K562 (cell line): ENCODE measurements at regions not wholly inside any gene's neighbourhood (a gene's known extent, or its start where the extent isn't known, plus 50 kb on each side); places are given as distances from the start of the nearest gene placed in this dataset.

Source experiments
- BHLHE40 ChIP-seq: IDR thresholded peaks from 2 replicates; pipeline ENCODE4 v1.6.1; 2011; ENCODE audit warnings: low read length, improper control_type of control experiment
- CTCF ChIP-seq, 3 experiments: IDR thresholded peaks in 2 of 3; conservative IDR thresholded peaks in 1 of 3; 2 replicates each; pipeline ENCODE4 v1.5.1; 2011 to 2012; ENCODE audit warnings: low read length in 3 of 3, mild to moderate bottlenecking in 3 of 3, control low read depth in 2 of 3, improper control_type of control experiment in 1 of 3, inconsistent platforms in 1 of 3, low read depth in 1 of 3, mixed read lengths in 1 of 3, moderate library complexity in 1 of 3; ENCODE audit not compliant: insufficient read depth in 2 of 3
- EP300 ChIP-seq: IDR thresholded peaks from 2 replicates; pipeline ENCODE4 v1.6.1; 2012; ENCODE audit warnings: low read length, improper control_type of control experiment
- GABPA ChIP-seq: fragments of 200-800 bp; sonication (Bioruptor generic); conservative IDR thresholded peaks from 2 replicates; pipeline ENCODE4 v1.6.1; 2016; ENCODE audit warnings: low read depth, missing genetic modification characterization, missing compliant biosample characterization
- JUN ChIP-seq, 2 experiments: sonication (generic) in 1 of 2; formaldehyde crosslinking in 1 of 2; IDR thresholded peaks; 2 replicates each; pipeline versions ENCODE4 v1.6.1 to v1.8.0; 2012 to 2022; ENCODE audit warnings: borderline replicate concordance in 2 of 2, mild to moderate bottlenecking in 2 of 2, improper control_type of control experiment in 1 of 2, low read depth in 1 of 2, low read length in 1 of 2, missing genetic modification reagents in 1 of 2
- PTRF ChIP-seq: fragments of 450-650 bp; IDR thresholded peaks from 2 replicates; pipeline ENCODE4 v1.6.1; 2016; ENCODE audit warnings: mild to moderate bottlenecking, missing genetic modification characterization, missing compliant biosample characterization
- RCOR1 ChIP-seq, 2 experiments: IDR thresholded peaks; 2 replicates each; pipeline ENCODE4 v1.6.1; 2012; ENCODE audit warnings: low read depth in 2 of 2, low read length in 2 of 2, borderline replicate concordance in 1 of 2, improper control_type of control experiment in 1 of 2
- RFX1 ChIP-seq: fragments of 450-650 bp; IDR thresholded peaks from 2 replicates; pipeline ENCODE4 v1.6.1; 2016; ENCODE audit warnings: mild to moderate bottlenecking, moderate library complexity
- TBL1XR1 ChIP-seq, 2 experiments: IDR thresholded peaks; 2 replicates each; pipeline ENCODE4 v1.6.1; 2012; ENCODE audit warnings: improper control_type of control experiment in 2 of 2, low read length in 2 of 2, mild to moderate bottlenecking in 1 of 2
- TCF7L2 ChIP-seq: fragments of 150-350 bp; IDR thresholded peaks from 2 replicates; pipeline ENCODE4 v1.6.1; 2016; ENCODE audit warnings: low read depth, mild to moderate bottlenecking, low read length, moderate library complexity
- ZBTB11 ChIP-seq, 3 experiments: fragments of 200-800 bp in 1 of 3; fragments of 250-450 bp in 1 of 3; fragments of 450-650 bp in 1 of 3; sonication (Bioruptor Pico) in 1 of 3; sonication (Bioruptor generic) in 1 of 3; formaldehyde crosslinking in 1 of 3; IDR thresholded peaks; 2 replicates each; pipeline versions ENCODE4 v1.6.1 to v1.8.0; 2016 to 2022; ENCODE audit warnings: mild to moderate bottlenecking in 2 of 3, missing genetic modification characterization in 2 of 3, missing compliant biosample characterization in 1 of 3, moderate library complexity in 1 of 3
- ZNF740 ChIP-seq, 3 experiments: fragments of 200-800 bp in 1 of 3; sonication (Bioruptor generic) in 1 of 3; sonication (generic) in 1 of 3; formaldehyde crosslinking in 1 of 3; IDR thresholded peaks; 2 replicates each; pipeline versions ENCODE4 v1.6.1 to v1.8.0; 2016 to 2022; ENCODE audit warnings: mild to moderate bottlenecking in 2 of 3, missing compliant biosample characterization in 2 of 3, missing genetic modification characterization in 2 of 3, missing genetic modification reagents in 1 of 3

GRCh38 chr3:105137911-105138310 is 228.8 kb upstream of the ALCAM start:
- TF ChIP-seq TBL1XR1 (IDR thresholded peaks at IDR 0.05; ENCODE audit: low read length in 2 of 2) (no peak), ZNF740 (CRISPR knock-in tag; IDR thresholded peaks at IDR 0.05) (no peak), ZNF740 (tag; IDR thresholded peaks at IDR 0.05) (no peak), CTCF (IDR thresholded peaks at IDR 0.05 in 2 of 3, conservative IDR thresholded peaks at IDR 0.05 in 1 of 3; ENCODE audit: insufficient read depth in 2 of 3, low read depth in 1 of 3, low read length in 3 of 3) (no peak), PTRF (no peak), RCOR1 (IDR thresholded peaks at IDR 0.05; ENCODE audit: borderline replicate concordance in 1 of 2, low read depth in 2 of 2, low read length in 2 of 2) (no peak), JUN (IDR thresholded peaks at IDR 0.05; ENCODE audit: borderline replicate concordance, low read depth, low read length) (no peak), JUN (CRISPR knock-in tag; IDR thresholded peaks at IDR 0.05; ENCODE audit: borderline replicate concordance) (no peak), TCF7L2 (no peak), RFX1 (no peak), ZBTB11 (CRISPR knock-in tag; IDR thresholded peaks at IDR 0.05) (no peak), GABPA (tag) (no peak), EP300 (no peak), BHLHE40 (no peak)
